Smooth muscle cell (in vitro differentiated cells): ENCODE measurements at regions not wholly inside any gene's neighbourhood (a gene's known extent, or its start where the extent isn't known, plus 50 kb on each side); places are given as distances from the start of the nearest gene placed in this dataset.

Source experiments
- DNase-seq: peaks from one replicate; lab custom pipeline; 2025; ENCODE audit not compliant: unreplicated experiment; lab: John Stamatoyannopoulos, UW
- H2AFZ ChIP-seq: fragments of 200-600 bp; sonication (generic); 2 replicates; pipeline ENCODE4 v1.6.0; 2016; ENCODE audit warnings: antibody characterized with exemption, low read depth, mild to moderate bottlenecking
- H3F3A ChIP-seq: fragments of 200-600 bp; sonication (generic); 2 replicates; pipeline ENCODE4 v1.6.0; 2017; ENCODE audit warnings: antibody characterized with exemption, low read depth
- H3K27ac ChIP-seq: fragments of 200-600 bp; sonication (generic); 2 replicates; pipeline ENCODE4 v1.5.1; 2016; ENCODE audit warnings: low read depth, mild to moderate bottlenecking
- H3K27me3 ChIP-seq: fragments of 200-600 bp; sonication (generic); 2 replicates; pipeline ENCODE4 v1.6.1; 2016; ENCODE audit warnings: low read depth, mild to moderate bottlenecking
- H3K36me3 ChIP-seq: fragments of 200-600 bp; sonication (generic); 2 replicates; pipeline ENCODE4 v1.5.1; 2016; ENCODE audit warnings: low read depth
- H3K4me1 ChIP-seq: fragments of 200-600 bp; sonication (generic); 2 replicates; pipeline ENCODE4 v1.5.1; 2016; ENCODE audit warnings: low read depth
- H3K4me2 ChIP-seq: fragments of 200-600 bp; sonication (generic); 2 replicates; pipeline ENCODE4 v1.6.0; 2016; ENCODE audit warnings: mild to moderate bottlenecking
- H3K4me3 ChIP-seq: fragments of 200-600 bp; sonication (generic); 2 replicates; pipeline ENCODE4 v1.5.1; 2016; ENCODE audit warnings: mild to moderate bottlenecking
- H3K79me2 ChIP-seq: fragments of 200-600 bp; sonication (generic); 2 replicates; pipeline ENCODE4 v1.6.0; 2016; ENCODE audit warnings: low read depth, mild to moderate bottlenecking
- H3K9ac ChIP-seq: fragments of 200-600 bp; sonication (generic); 2 replicates; pipeline ENCODE4 v1.6.0; 2016; ENCODE audit warnings: low read depth
- H3K9me3 ChIP-seq: fragments of 200-600 bp; sonication (generic); replicated peaks from 2 replicates; pipeline ENCODE4 v1.5.1; 2016; ENCODE audit warnings: low read depth
- H4K20me1 ChIP-seq: fragments of 200-600 bp; sonication (generic); 2 replicates; pipeline ENCODE4 v1.6.0; 2016; ENCODE audit warnings: low read depth
- CTCF ChIP-seq: fragments of 200-600 bp; sonication (generic); IDR thresholded peaks from 2 replicates; pipeline ENCODE4 v1.5.1; 2017; ENCODE audit warnings: borderline replicate concordance, mild to moderate bottlenecking, antibody characterized with exemption; ENCODE audit not compliant: insufficient read depth, poor library complexity, severe bottlenecking
- WGBS: methylation state at CpG from one replicate; pipeline ENCODE4 v1.1.7; 2016; ENCODE audit warnings: low lambda C conversion rate; 5-methylcytosine and 5-hydroxymethylcytosine counted together

- no peaks in the 10 kb centered on the region for H3K4me1 ChIP-seq
- H3K9ac ChIP-seq, result no peak overlapping the region
- no peak overlapping the region for H2AFZ ChIP-seq
- DNase-seq, result no peak
- TF ChIP-seq CTCF, result no peak
- 93% methylated on average over 8 of the region's 8 CpGs for WGBS
- H3K79me2 ChIP-seq, result no peaks in the 10 kb centered on the region
- no peak overlapping the region for H3K4me2 ChIP-seq
- H3K36me3 ChIP-seq, result no peaks in the 10 kb centered on the region
- H4K20me1 ChIP-seq, result no peaks in the 10 kb centered on the region
- no peak overlapping the region for H3K4me3 ChIP-seq
- no peaks in the 10 kb centered on the region for H3K27me3 ChIP-seq
- H3F3A ChIP-seq, result no peaks in the 10 kb centered on the region
- H3K9me3 ChIP-seq, result no peaks in the 10 kb centered on the region
- H3K27ac ChIP-seq, result no peak overlapping the region
Measured at GRCh38 chr2:238694136-238694755, 153.6 kb upstream of the TWIST2 start.

- Histone ChIP-seq H3K79me2 (no peaks in the 10 kb centered on the region), H3K9ac (no peak overlapping the region)
- 90% methylated on average over 6 of the region's 6 CpGs for WGBS
Measured at GRCh38 chr2:238694922-238695321, 153.0 kb upstream of the TWIST2 start.

GRCh38 chr2:238695538-238695937, 152.3 kb upstream of the TWIST2 start:
- 73% methylated on average over 4 of the region's 4 CpGs for WGBS
- no peak for TF ChIP-seq CTCF
- H3K9ac ChIP-seq, result no peak overlapping the region
- H3K36me3 ChIP-seq, result no peaks in the 10 kb centered on the region
- H3F3A ChIP-seq, result no peaks in the 10 kb centered on the region
- H2AFZ ChIP-seq, result no peak overlapping the region
- no peak overlapping the region for H3K27ac ChIP-seq
- no peak for DNase-seq
- H3K79me2 ChIP-seq, result no peaks in the 10 kb centered on the region
- no peak overlapping the region for H3K4me2 ChIP-seq
- no peaks in the 10 kb centered on the region for H3K27me3 ChIP-seq
- no peaks in the 10 kb centered on the region for H3K9me3 ChIP-seq
- H4K20me1 ChIP-seq, result no peaks in the 10 kb centered on the region
- H3K4me1 ChIP-seq, result no peaks in the 10 kb centered on the region
- no peak overlapping the region for H3K4me3 ChIP-seq

More at GRCh38 chr2:238694922-238695321, 153.0 kb upstream of the TWIST2 start:
- Histone ChIP-seq H3K4me1 (no peaks in the 10 kb centered on the region), H3K4me2 (no peak overlapping the region), H3K27ac (no peak overlapping the region), H3K36me3 (no peaks in the 10 kb centered on the region), H3K4me3 (no peak overlapping the region), H4K20me1 (no peaks in the 10 kb centered on the region), H2AFZ (no peak overlapping the region), H3F3A (no peaks in the 10 kb centered on the region), H3K27me3 (no peaks in the 10 kb centered on the region), H3K9me3 (no peaks in the 10 kb centered on the region)
- no peak for TF ChIP-seq CTCF
- DNase-seq, result no peak

- Histone ChIP-seq H3K79me2 (no peaks in the 10 kb centered on the region), H3K27me3 (no peaks in the 10 kb centered on the region), H3K36me3 (no peaks in the 10 kb centered on the region), H3K9me3 (no peaks in the 10 kb centered on the region), H3K27ac (no peak overlapping the region), H3K9ac (no peak overlapping the region), H2AFZ (no peak overlapping the region), H3K4me1 (no peaks in the 10 kb centered on the region), H3K4me2 (no peak overlapping the region), H3F3A (no peaks in the 10 kb centered on the region), H4K20me1 (no peaks in the 10 kb centered on the region), H3K4me3 (no peak overlapping the region)
- 89% methylated on average over 4 of the region's 4 CpGs for WGBS
- no peak for TF ChIP-seq CTCF
- no peak for DNase-seq
Measured at GRCh38 chr2:238696331-238696730, 151.6 kb upstream of the TWIST2 start.
